GM12878 (cell line): ENCODE measurements at regions not wholly inside any gene's neighbourhood (a gene's known extent, or its start where the extent isn't known, plus 50 kb on each side); places are given as distances from the start of the nearest gene placed in this dataset.

Source experiments
- ATAC-seq: fragments of 200-7000 bp; cut with Tn5 transposase; 3 replicates; pipeline ENCODE4 v1.9.1; 2020; ENCODE audit warnings: mild to moderate bottlenecking, moderate library complexity
- BruUV-seq: library from RNA; stranded (reverse); fragments of 400-500 nt; replicated peaks from 2 replicates; lab custom pipeline; 2021; lab: Mats Ljungman, UMichigan
- CTCF ChIA-PET: fragments of 300-600 bp; sonication (Branson Sonifier 250); formaldehyde crosslinking; extraction: SDS; loops from one replicate; lab custom pipeline; 2021; ENCODE audit warnings: inconsistent platforms; lab: Yijun Ruan, JAX
- POLR2A ChIA-PET: fragments of 350-600 bp; formaldehyde crosslinking; extraction: SDS; loops from one replicate; lab custom pipeline; 2021; ENCODE audit warnings: inconsistent platforms; lab: Charles Lee
- RAD21 ChIA-PET: fragments of 300-600 bp; sonication (Branson Sonifier 250); formaldehyde crosslinking; loops from one replicate; lab custom pipeline; 2023; ENCODE audit warnings: antibody characterized with exemption; ENCODE audit not compliant: unreplicated experiment; lab: Charles Lee
- SMC1A ChIA-PET: fragments of 300-600 bp; sonication (Branson Sonifier 250); formaldehyde crosslinking; loops from one replicate; lab custom pipeline; 2023; ENCODE audit not compliant: unreplicated experiment, uncharacterized antibody; lab: Charles Lee
- DNase-seq: peaks from one replicate; pipeline ENCODE4 v3.0.0-alpha.2; 2011; ENCODE audit warnings: low read depth, low spot score
- FAIRE-seq: peaks from 3 replicates; lab custom pipeline; 2011; peaks lifted over from hg19 to GRCh38; lab: Jason Lieb, UNC
- H2AFZ ChIP-seq: 2 replicates; pipeline ENCODE4 v1.6.0; 2011; ENCODE audit warnings: low read depth, low read length, control low read depth; ENCODE audit not compliant: control insufficient read depth
- H3K27ac ChIP-seq: 2 replicates; pipeline ENCODE4 v1.5.1; 2011; ENCODE audit warnings: control low read depth; ENCODE audit not compliant: control insufficient read depth, insufficient read depth
- H3K27me3 ChIP-seq, 2 experiments: replicated peaks in 1 of 2; 2 replicates each; pipeline versions ENCODE4 v1.6.0 to v1.6.1; 2011; ENCODE audit warnings: low read length in 1 of 2; ENCODE audit not compliant: control insufficient read depth in 2 of 2, insufficient read depth in 2 of 2
- H3K36me3 ChIP-seq, 2 experiments: 2 replicates each; pipeline ENCODE4 v1.5.1; 2011; ENCODE audit warnings: low read length in 1 of 2; ENCODE audit not compliant: control insufficient read depth in 2 of 2, insufficient read depth in 2 of 2
- H3K4me1 ChIP-seq: 2 replicates; pipeline ENCODE4 v1.6.1; 2011; ENCODE audit warnings: mild to moderate bottlenecking, low read length, moderate library complexity, mixed read lengths; ENCODE audit not compliant: control insufficient read depth, insufficient read depth
- H3K4me2 ChIP-seq: 2 replicates; pipeline ENCODE4 v1.6.0; 2011; ENCODE audit warnings: control low read depth; ENCODE audit not compliant: control insufficient read depth, insufficient read depth
- H3K4me3 ChIP-seq: fragments of 200-600 bp; sonication (generic); 2 replicates; pipeline ENCODE4 v1.5.1; 2016
- H3K79me2 ChIP-seq: 2 replicates; pipeline ENCODE4 v1.6.0; 2011; ENCODE audit warnings: low read length; ENCODE audit not compliant: control insufficient read depth, insufficient read depth
- H3K9ac ChIP-seq: 2 replicates; pipeline ENCODE4 v1.8.0; 2011; ENCODE audit warnings: low read length, control low read depth, mixed read lengths; ENCODE audit not compliant: control insufficient read depth, insufficient read depth
- H3K9me3 ChIP-seq: replicated peaks from 3 replicates; pipeline ENCODE4 v1.5.1; 2011; ENCODE audit warnings: mild to moderate bottlenecking, low read length; ENCODE audit not compliant: control insufficient read depth, insufficient read depth
- H4K20me1 ChIP-seq: 2 replicates; pipeline ENCODE4 v1.6.0; 2011; ENCODE audit not compliant: control insufficient read depth, insufficient read depth
- CBX3 ChIP-seq: fragments of 200-600 bp; sonication (generic); IDR thresholded peaks from 2 replicates; pipeline ENCODE4 v1.6.1; 2016; ENCODE audit warnings: low read depth, borderline replicate concordance
- CREM ChIP-seq: IDR thresholded peaks from 2 replicates; pipeline ENCODE4 v1.6.1; 2014; ENCODE audit warnings: antibody characterized with exemption, low read depth
- E4F1 ChIP-seq: fragments of 450-650 bp; IDR thresholded peaks from 2 replicates; pipeline ENCODE4 v1.6.1; 2018; ENCODE audit warnings: borderline replicate concordance, mild to moderate bottlenecking; ENCODE audit not compliant: partially characterized antibody
- FOS ChIP-seq: IDR thresholded peaks from 3 replicates; pipeline ENCODE4 v1.6.1; 2011; ENCODE audit warnings: borderline replicate concordance; ENCODE audit not compliant: insufficient read length; ENCODE audit errors: extremely low read depth
- MEF2B ChIP-seq: fragments of 450-650 bp; IDR thresholded peaks from 2 replicates; pipeline ENCODE4 v1.6.1; 2018; ENCODE audit warnings: mild to moderate bottlenecking, moderate library complexity; ENCODE audit not compliant: partially characterized antibody, poor library complexity, severe bottlenecking
- MTA2 ChIP-seq: fragments of 450-650 bp; IDR thresholded peaks from 2 replicates; pipeline ENCODE4 v1.6.1; 2016; ENCODE audit warnings: low read depth, mild to moderate bottlenecking, moderate library complexity
- SIN3A ChIP-seq: IDR thresholded peaks from 2 replicates; pipeline ENCODE4 v1.6.1; 2012; ENCODE audit warnings: low read depth, low read length, improper control_type of control experiment
- SIX5 ChIP-seq: IDR thresholded peaks from 2 replicates; pipeline ENCODE4 v1.6.1; 2011; ENCODE audit warnings: mild to moderate bottlenecking, low read depth, low read length, moderate library complexity; ENCODE audit not compliant: severe bottlenecking
- TBL1XR1 ChIP-seq: IDR thresholded peaks from 2 replicates; pipeline ENCODE4 v1.6.1; 2012; ENCODE audit warnings: low read depth, low read length, improper control_type of control experiment
- WRNIP1 ChIP-seq: IDR thresholded peaks from 2 replicates; pipeline ENCODE4 v1.6.1; 2011; ENCODE audit warnings: low read depth, low read length, improper control_type of control experiment, borderline replicate concordance
- ZNF217 ChIP-seq: fragments of 450-650 bp; IDR thresholded peaks from 2 replicates; pipeline ENCODE4 v1.6.1; 2017; ENCODE audit warnings: antibody characterized with exemption, mild to moderate bottlenecking
- ZNF274 ChIP-seq: IDR thresholded peaks from one replicate; pipeline ENCODE4 v1.8.0; 2011; ENCODE audit not compliant: insufficient read length, insufficient read depth
- ZNF622 ChIP-seq: fragments of 450-650 bp; IDR thresholded peaks from 2 replicates; pipeline ENCODE4 v1.6.1; 2017; ENCODE audit warnings: mild to moderate bottlenecking, inconsistent platforms
- WGBS: methylation state at CpG from one replicate; pipeline ENCODE4 v1.1.6; 2016; ENCODE audit warnings: low lambda C conversion rate; ENCODE audit not compliant: insufficient replicate concordance, insufficient coverage; ENCODE audit errors: missing lambda C conversion rate; 5-methylcytosine and 5-hydroxymethylcytosine counted together
- in situ Hi-C: fragments of 300-500 bp; cut with MboI; formaldehyde crosslinking; loops from 9 replicates; pipeline ENCODE4 v1.14.3; 2018; ENCODE audit warnings: mixed read lengths
- intact Hi-C: fragments of 100-400 bp; cut with micrococcal nuclease; formaldehyde crosslinking; loops from one replicate; pipeline ENCODE4 v1.14.2; 2022; ENCODE audit not compliant: unreplicated experiment
- TF ChIP-seq, protein P1 (sequence below): IDR thresholded peaks from 2 replicates; pipeline ENCODE4 v1.6.1; 2011; ENCODE audit warnings: borderline replicate concordance, low read depth, mild to moderate bottlenecking, moderate library complexity, low read length; ENCODE audit not compliant: insufficient read depth, poor library complexity, severe bottlenecking
- TF ChIP-seq, protein P2 (sequence below): fragments of 450-650 bp; IDR thresholded peaks from 2 replicates; pipeline ENCODE4 v1.6.1; 2017; ENCODE audit warnings: mild to moderate bottlenecking, moderate library complexity

- H3K36me3 ChIP-seq = no peaks in the 10 kb centered on the region
- BruUV-seq = no TSS peak
- no peak for FAIRE-seq
- H3K79me2 ChIP-seq = no peaks in the 10 kb centered on the region
- H3K9me3 ChIP-seq = no peaks in the 10 kb centered on the region; the same call in 1 of the 3 replicates
- ChIA-PET POLR2A (no interaction called here), RAD21 (no interaction called here), CTCF (no interaction called here), SMC1A (no interaction called here)
- no peak overlapping the region for H3K9ac ChIP-seq
- no peak overlapping the region for H2AFZ ChIP-seq
- H3K27me3 ChIP-seq = no peaks in the 10 kb centered on the region
- DNase-seq = no peak
- H4K20me1 ChIP-seq = no peaks in the 10 kb centered on the region
- intact Hi-C loops (no loop called here), in situ Hi-C loops (no loop called here)
- H3K4me1 ChIP-seq = no peaks in the 10 kb centered on the region
- no peak overlapping the region for H3K27ac ChIP-seq
- no peak for TF ChIP-seq MTA2
- no peak for TF ChIP-seq CBX3
- TF ChIP-seq TBL1XR1 = no peak
- no peak for TF ChIP-seq ZNF274
- no peak for TF ChIP-seq CREM
- no peak for TF ChIP-seq MEF2B
- TF ChIP-seq E4F1 = no peak
- no peak for TF ChIP-seq SIN3A
- TF ChIP-seq ZNF217 = no peak
- TF ChIP-seq, protein P1, sequence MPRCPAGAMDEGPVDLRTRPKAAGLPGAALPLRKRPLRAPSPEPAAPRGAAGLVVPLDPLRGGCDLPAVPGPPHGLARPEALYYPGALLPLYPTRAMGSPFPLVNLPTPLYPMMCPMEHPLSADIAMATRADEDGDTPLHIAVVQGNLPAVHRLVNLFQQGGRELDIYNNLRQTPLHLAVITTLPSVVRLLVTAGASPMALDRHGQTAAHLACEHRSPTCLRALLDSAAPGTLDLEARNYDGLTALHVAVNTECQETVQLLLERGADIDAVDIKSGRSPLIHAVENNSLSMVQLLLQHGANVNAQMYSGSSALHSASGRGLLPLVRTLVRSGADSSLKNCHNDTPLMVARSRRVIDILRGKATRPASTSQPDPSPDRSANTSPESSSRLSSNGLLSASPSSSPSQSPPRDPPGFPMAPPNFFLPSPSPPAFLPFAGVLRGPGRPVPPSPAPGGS = no peak
- TF ChIP-seq, protein P2, sequence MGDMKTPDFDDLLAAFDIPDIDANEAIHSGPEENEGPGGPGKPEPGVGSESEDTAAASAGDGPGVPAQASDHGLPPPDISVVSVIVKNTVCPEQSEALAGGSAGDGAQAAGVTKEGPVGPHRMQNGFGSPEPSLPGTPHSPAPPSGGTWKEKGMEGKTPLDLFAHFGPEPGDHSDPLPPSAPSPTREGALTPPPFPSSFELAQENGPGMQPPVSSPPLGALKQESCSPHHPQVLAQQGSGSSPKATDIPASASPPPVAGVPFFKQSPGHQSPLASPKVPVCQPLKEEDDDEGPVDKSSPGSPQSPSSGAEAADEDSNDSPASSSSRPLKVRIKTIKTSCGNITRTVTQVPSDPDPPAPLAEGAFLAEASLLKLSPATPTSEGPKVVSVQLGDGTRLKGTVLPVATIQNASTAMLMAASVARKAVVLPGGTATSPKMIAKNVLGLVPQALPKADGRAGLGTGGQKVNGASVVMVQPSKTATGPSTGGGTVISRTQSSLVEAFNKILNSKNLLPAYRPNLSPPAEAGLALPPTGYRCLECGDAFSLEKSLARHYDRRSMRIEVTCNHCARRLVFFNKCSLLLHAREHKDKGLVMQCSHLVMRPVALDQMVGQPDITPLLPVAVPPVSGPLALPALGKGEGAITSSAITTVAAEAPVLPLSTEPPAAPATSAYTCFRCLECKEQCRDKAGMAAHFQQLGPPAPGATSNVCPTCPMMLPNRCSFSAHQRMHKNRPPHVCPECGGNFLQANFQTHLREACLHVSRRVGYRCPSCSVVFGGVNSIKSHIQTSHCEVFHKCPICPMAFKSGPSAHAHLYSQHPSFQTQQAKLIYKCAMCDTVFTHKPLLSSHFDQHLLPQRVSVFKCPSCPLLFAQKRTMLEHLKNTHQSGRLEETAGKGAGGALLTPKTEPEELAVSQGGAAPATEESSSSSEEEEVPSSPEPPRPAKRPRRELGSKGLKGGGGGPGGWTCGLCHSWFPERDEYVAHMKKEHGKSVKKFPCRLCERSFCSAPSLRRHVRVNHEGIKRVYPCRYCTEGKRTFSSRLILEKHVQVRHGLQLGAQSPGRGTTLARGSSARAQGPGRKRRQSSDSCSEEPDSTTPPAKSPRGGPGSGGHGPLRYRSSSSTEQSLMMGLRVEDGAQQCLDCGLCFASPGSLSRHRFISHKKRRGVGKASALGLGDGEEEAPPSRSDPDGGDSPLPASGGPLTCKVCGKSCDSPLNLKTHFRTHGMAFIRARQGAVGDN = no peak
- no peak for TF ChIP-seq WRNIP1
- no peak for TF ChIP-seq ZNF622
- TF ChIP-seq FOS = no peak
- TF ChIP-seq SIX5 = no peak
- WGBS = 0% methylated on average over 2 of the region's 2 CpGs
- H3K4me3 ChIP-seq = no peak overlapping the region
- ATAC-seq = no peak
- no peak overlapping the region for H3K4me2 ChIP-seq
Observed at GRCh38 chr21:20779321-20779720, 218.9 kb upstream of the NCAM2 start.
